Left lobe of liver (tissue), 2 donors: ENCODE measurements at regions not wholly inside any gene's neighbourhood (a gene's known extent, or its start where the extent isn't known, plus 50 kb on each side); places are given as distances from the start of the nearest gene placed in this dataset.
"Not testable (repeated sequence)": the region's sequence is repeated elsewhere in the genome, so short reads cannot be mapped to it uniquely, and the experiment has no call there.

Source experiments
- ATAC-seq: fragments of 200-7000 bp; cut with Tn5 transposase; one replicate; pipeline ENCODE4 v1.9.1; 2020; ENCODE audit warnings: mild to moderate bottlenecking, moderate library complexity
- DNase-seq: peaks from one replicate; pipeline ENCODE4 v3.0.0-alpha.2; 2020; ENCODE audit warnings: low spot score
- donor health status: DM: no; HTN: no; CAD: no; lungs with moderate emphysema.
- donor health status: DM: no; HTN: yes; CAD: no.

GRCh38 chr12:25341877-25342276 lies 91.1 kb upstream of the KRAS start:
- not testable (repeated sequence) for ATAC-seq, DNase-seq

- no peak for ATAC-seq
- DNase-seq, result no peak
Measured at GRCh38 chr12:25337916-25338315, 87.2 kb upstream of the KRAS start.

- ATAC-seq (no peak), DNase-seq (no peak)
Measured at GRCh38 chr12:25332143-25332542, 81.4 kb upstream of the KRAS start.

- DNase-seq (peak; percentile 61), ATAC-seq (peak; percentile 92)
Measured at GRCh38 chr12:25328072-25328712, 77.5 kb upstream of the KRAS start.

- no peak for ATAC-seq
Measured at GRCh38 chr12:25327321-25327720, 76.6 kb upstream of the KRAS start.

GRCh38 chr12:25326326-25326725 lies 75.6 kb upstream of the KRAS start:
- no peak for ATAC-seq
- DNase-seq, result no peak

More at GRCh38 chr12:25327321-25327720, 76.6 kb upstream of the KRAS start:
- no peak for DNase-seq

- no peak for ATAC-seq
- DNase-seq, result no peak
Measured at GRCh38 chr12:25324861-25325260, 74.1 kb upstream of the KRAS start.

- ATAC-seq (no peak), DNase-seq (no peak)
Measured at GRCh38 chr12:25323581-25323982, 72.9 kb upstream of the KRAS start.

- DNase-seq (no peak), ATAC-seq (no peak)
Measured at GRCh38 chr12:25322918-25323531, 72.3 kb upstream of the KRAS start.

GRCh38 chr12:25322351-25322750 lies 71.6 kb upstream of the KRAS start:
- ATAC-seq, result no peak
- no peak for DNase-seq

- DNase-seq (no peak), ATAC-seq (peak; percentile 65)
Measured at GRCh38 chr12:25321772-25322171, 71.0 kb upstream of the KRAS start.

- DNase-seq, result no peak
- ATAC-seq, result no peak
Measured at GRCh38 chr12:25320123-25321006, 69.6 kb upstream of the KRAS start.

GRCh38 chr12:25319233-25319984 lies 68.7 kb upstream of the KRAS start:
- no peak for DNase-seq
- no peak for ATAC-seq

- ATAC-seq (no peak), DNase-seq (no peak)
Measured at GRCh38 chr12:25317553-25317952, 66.8 kb upstream of the KRAS start.

- ATAC-seq, result no peak
- no peak for DNase-seq
Measured at GRCh38 chr12:25315388-25315787, 64.7 kb upstream of the KRAS start.

GRCh38 chr12:25313266-25313990 lies 62.7 kb upstream of the KRAS start:
- DNase-seq, ATAC-seq: not testable (repeated sequence)

GRCh38 chr12:25311506-25311905 lies 60.8 kb upstream of the KRAS start:
- no peak for DNase-seq
- no peak for ATAC-seq

- not testable (repeated sequence) for DNase-seq, ATAC-seq
Measured at GRCh38 chr12:25310071-25310470, 59.3 kb upstream of the KRAS start.

GRCh38 chr12:25308756-25309155 lies 58.0 kb upstream of the KRAS start:
- DNase-seq (no peak), ATAC-seq (no peak)

- DNase-seq (no peak), ATAC-seq (no peak)
Measured at GRCh38 chr12:25307818-25308217, 57.1 kb upstream of the KRAS start.
